ENCODE measurements at regions not wholly inside any gene's neighbourhood (a gene's known extent, or its start where the extent isn't known, plus 50 kb on each side); places are given as distances from the start of the nearest gene placed in this dataset.

DNA sequence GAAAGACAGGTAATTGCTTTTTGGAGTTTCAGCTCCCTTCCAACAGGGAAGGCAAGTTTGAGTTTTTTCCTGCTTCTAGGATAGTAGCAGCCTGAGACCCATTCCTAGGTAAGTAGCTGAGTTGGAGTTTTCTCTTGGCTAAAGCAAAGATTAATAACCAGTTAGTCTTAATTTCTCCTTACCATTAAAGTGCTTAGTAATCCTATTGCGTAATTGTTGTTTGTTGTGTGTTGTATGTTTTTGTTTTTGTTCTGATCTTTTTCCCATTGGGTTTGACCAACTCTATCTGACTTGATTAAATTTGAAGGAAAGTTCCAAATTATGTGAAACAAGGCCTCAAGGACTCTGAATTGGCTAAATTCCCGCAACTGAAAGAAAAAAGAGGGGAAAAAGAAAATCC is 83.5 kb downstream of the TBX22 start:
- DNase-seq (ENCODE audit: low spot score) = no peak
- Histone ChIP-seq H3K4me1 (ENCODE audit: control insufficient read depth in 1 of 2, low read depth in 2 of 2) (no peaks in the 10 kb centered on the region), H3K4me3 (no peak overlapping the region), H3K36me3 (no peaks in the 10 kb centered on the region), H3K27ac (no peak overlapping the region), H3K27me3 (replicated peaks; ENCODE audit: insufficient read depth) (no peaks in the 10 kb centered on the region), H3K9me3 (no peaks in the 10 kb centered on the region)
- no peak for ATAC-seq (ENCODE audit: insufficient number of reproducible peaks, low FRiP score, low read depth)
- TF ChIP-seq, protein P1, sequence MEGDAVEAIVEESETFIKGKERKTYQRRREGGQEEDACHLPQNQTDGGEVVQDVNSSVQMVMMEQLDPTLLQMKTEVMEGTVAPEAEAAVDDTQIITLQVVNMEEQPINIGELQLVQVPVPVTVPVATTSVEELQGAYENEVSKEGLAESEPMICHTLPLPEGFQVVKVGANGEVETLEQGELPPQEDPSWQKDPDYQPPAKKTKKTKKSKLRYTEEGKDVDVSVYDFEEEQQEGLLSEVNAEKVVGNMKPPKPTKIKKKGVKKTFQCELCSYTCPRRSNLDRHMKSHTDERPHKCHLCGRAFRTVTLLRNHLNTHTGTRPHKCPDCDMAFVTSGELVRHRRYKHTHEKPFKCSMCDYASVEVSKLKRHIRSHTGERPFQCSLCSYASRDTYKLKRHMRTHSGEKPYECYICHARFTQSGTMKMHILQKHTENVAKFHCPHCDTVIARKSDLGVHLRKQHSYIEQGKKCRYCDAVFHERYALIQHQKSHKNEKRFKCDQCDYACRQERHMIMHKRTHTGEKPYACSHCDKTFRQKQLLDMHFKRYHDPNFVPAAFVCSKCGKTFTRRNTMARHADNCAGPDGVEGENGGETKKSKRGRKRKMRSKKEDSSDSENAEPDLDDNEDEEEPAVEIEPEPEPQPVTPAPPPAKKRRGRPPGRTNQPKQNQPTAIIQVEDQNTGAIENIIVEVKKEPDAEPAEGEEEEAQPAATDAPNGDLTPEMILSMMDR (IDR thresholded peaks at IDR 0.05) = no peak

DNA sequence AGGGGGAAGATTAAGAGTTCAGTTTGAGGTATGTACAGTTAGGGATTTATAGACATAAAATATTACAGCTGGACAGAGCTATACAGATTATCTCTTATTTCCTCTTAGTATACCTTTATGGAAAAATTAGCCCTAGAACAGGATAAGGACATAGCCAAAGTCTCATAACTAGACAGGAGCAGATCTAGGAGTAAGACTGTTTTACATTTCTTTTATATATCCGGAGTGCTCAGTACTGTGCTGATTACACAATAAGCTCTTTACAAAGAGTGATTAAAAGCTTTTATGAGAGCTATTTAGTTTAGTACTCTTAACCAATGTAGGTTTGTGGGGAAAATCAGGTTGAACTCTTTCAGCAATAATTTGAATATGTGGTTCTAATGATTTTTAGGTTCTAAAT is 105.8 kb downstream of the TBX22 start:
- H3K36me3 ChIP-seq = no peaks in the 10 kb centered on the region
- no peak overlapping the region for H3K27ac ChIP-seq
- no peaks in the 10 kb centered on the region for H3K27me3 ChIP-seq (replicated peaks; ENCODE audit: insufficient read depth)
- H3K9me3 ChIP-seq = no peaks in the 10 kb centered on the region
- ATAC-seq (ENCODE audit: insufficient number of reproducible peaks, low FRiP score, low read depth) (no peak), DNase-seq (ENCODE audit: low spot score) (no peak)
- no peaks in the 10 kb centered on the region for H3K4me1 ChIP-seq (ENCODE audit: control insufficient read depth in 1 of 2, low read depth in 2 of 2)
- no peak overlapping the region for H3K4me3 ChIP-seq
- TF ChIP-seq, protein P1 (IDR thresholded peaks at IDR 0.05) = no peak

DNA sequence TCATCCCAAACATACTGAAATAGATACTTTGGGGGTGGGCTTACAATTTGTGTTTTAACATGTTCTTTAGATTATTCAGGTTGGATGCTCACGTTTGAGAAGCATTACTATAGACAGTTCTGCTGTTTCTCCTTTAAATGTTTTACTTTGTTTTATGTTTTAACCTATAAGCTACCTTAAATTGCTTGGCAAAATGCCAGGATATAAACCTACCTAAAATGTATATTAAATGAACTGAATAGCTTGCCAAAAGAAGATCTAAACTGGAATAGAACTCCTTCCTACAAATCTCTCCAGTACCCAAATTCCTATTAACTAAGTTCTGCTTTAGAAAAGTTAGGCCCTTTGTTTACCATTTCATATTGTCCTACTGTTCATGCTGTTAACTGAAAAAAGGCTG is 124.4 kb downstream of the TBX22 start:
- Histone ChIP-seq H3K9me3 (no peaks in the 10 kb centered on the region), H3K4me1 (ENCODE audit: control insufficient read depth in 1 of 2, low read depth in 2 of 2) (no peaks in the 10 kb centered on the region), H3K36me3 (no peaks in the 10 kb centered on the region), H3K4me3 (no peak overlapping the region), H3K27ac (no peak overlapping the region), H3K27me3 (replicated peaks; ENCODE audit: insufficient read depth) (no peaks in the 10 kb centered on the region)
- ATAC-seq (ENCODE audit: insufficient number of reproducible peaks, low FRiP score, low read depth) (no peak), DNase-seq (ENCODE audit: low spot score) (no peak)
- TF ChIP-seq, protein P1 (IDR thresholded peaks at IDR 0.05) = no peak

DNA sequence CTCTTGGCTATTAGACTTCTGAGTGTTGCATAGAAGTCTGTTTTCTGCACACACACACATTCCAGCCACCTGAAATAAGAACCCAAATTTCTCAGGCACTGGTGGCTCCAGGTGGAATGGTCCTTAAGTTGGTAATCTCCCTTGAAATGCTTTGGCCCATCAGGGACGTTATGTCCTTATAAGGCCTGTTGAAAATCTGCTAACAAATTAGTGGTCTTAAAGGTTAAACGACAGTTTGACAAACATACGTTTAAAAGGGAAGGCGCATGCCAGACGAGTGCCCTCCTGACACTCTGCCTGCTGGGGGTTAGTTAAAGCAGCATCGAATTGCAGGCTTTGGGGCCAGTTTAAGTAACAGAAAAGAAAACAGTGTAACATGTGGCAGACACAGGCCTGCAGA is 125.0 kb downstream of the TBX22 start:
- ATAC-seq (ENCODE audit: insufficient number of reproducible peaks, low FRiP score, low read depth) = no peak
- Histone ChIP-seq H3K4me1 (ENCODE audit: control insufficient read depth in 1 of 2, low read depth in 2 of 2) (no peaks in the 10 kb centered on the region), H3K4me3 (no peak overlapping the region), H3K27ac (no peak overlapping the region), H3K36me3 (no peaks in the 10 kb centered on the region), H3K27me3 (replicated peaks; ENCODE audit: insufficient read depth) (no peaks in the 10 kb centered on the region), H3K9me3 (no peaks in the 10 kb centered on the region)
- no peak for DNase-seq (ENCODE audit: low spot score)
- TF ChIP-seq, protein P1 (IDR thresholded peaks at IDR 0.05) = no peak

DNA sequence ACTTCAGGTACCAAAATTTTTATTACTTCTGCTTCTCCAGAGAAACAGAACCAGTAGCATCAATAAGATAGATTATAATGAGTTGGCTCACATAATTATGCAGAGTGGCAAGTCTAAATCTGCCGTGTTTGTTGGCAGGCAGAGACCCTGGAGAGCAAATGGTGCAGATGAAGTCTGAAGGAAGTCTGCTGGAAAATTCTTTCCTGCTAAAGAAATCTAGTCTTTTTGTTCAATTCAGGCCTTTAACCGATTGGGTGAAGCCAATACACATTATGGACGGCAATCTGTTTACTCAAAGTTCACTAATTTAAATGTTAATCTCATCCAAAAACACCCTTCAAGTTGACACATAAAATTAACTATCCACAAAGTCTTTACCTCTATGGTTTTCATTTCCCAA is 156.0 kb downstream of the TBX22 start:
- DNase-seq (ENCODE audit: low spot score) = no peak
- H3K36me3 ChIP-seq = no peaks in the 10 kb centered on the region
- TF ChIP-seq, protein P1 (IDR thresholded peaks at IDR 0.05) = no peak
- no peak overlapping the region for H3K4me3 ChIP-seq
- H3K27ac ChIP-seq = no peak overlapping the region
- no peaks in the 10 kb centered on the region for H3K4me1 ChIP-seq (ENCODE audit: control insufficient read depth in 1 of 2, low read depth in 2 of 2)
- ATAC-seq (ENCODE audit: insufficient number of reproducible peaks, low FRiP score, low read depth) = no peak
- no peaks in the 10 kb centered on the region for H3K27me3 ChIP-seq (replicated peaks; ENCODE audit: insufficient read depth)
- H3K9me3 ChIP-seq = no peaks in the 10 kb centered on the region
